BLaER1 (cell line): ENCODE measurements at regions not wholly inside any gene's neighbourhood (a gene's known extent, or its start where the extent isn't known, plus 50 kb on each side); places are given as distances from the start of the nearest gene placed in this dataset.

Source experiments
- H3K27ac ChIP-seq: shearing (Covaris generic); formaldehyde crosslinking; 2 replicates; pipeline ENCODE4 v1.8.1; 2022
- H3K27me3 ChIP-seq: shearing (Covaris generic); formaldehyde crosslinking; 2 replicates; pipeline ENCODE4 v1.8.1; 2022
- H3K36me3 ChIP-seq: shearing (Covaris generic); formaldehyde crosslinking; 2 replicates; pipeline ENCODE4 v1.8.1; 2022
- H3K4me1 ChIP-seq: shearing (Covaris generic); formaldehyde crosslinking; 2 replicates; pipeline ENCODE4 v1.8.1; 2022
- H3K4me2 ChIP-seq: shearing (Covaris generic); formaldehyde crosslinking; 2 replicates; pipeline ENCODE4 v1.8.1; 2022
- H3K4me3 ChIP-seq: shearing (Covaris generic); formaldehyde crosslinking; 2 replicates; pipeline ENCODE4 v1.8.1; 2022
- H3K9ac ChIP-seq: shearing (Covaris generic); formaldehyde crosslinking; 2 replicates; pipeline ENCODE4 v1.8.1; 2022
- H3K9me3 ChIP-seq: shearing (Covaris generic); formaldehyde crosslinking; 2 replicates; pipeline ENCODE4 v1.8.1; 2022
- H4K20me1 ChIP-seq: shearing (Covaris generic); formaldehyde crosslinking; 2 replicates; pipeline ENCODE4 v1.8.1; 2022
- Cebpa-rat ChIP-seq: shearing (Covaris generic); IDR thresholded peaks from 2 replicates; pipeline ENCODE4 v1.8.1; 2022

GRCh38 chr2:235191486-235191885, 239.7 kb downstream of the SH3BP4 start:
- H3K36me3 ChIP-seq, result no peaks in the 10 kb centered on the region
- H3K4me3 ChIP-seq, result no peak overlapping the region
- H3K4me2 ChIP-seq, result no peak overlapping the region
- H3K9me3 ChIP-seq, result peaks cover 7% of the 10 kb centered on the region; the same call in 1 of the 2 replicates
- TF ChIP-seq Cebpa-rat, result no peak
- no peak overlapping the region for H3K9ac ChIP-seq
- H4K20me1 ChIP-seq, result no peaks in the 10 kb centered on the region
- H3K27me3 ChIP-seq, result no peaks in the 10 kb centered on the region
- no peak overlapping the region for H3K27ac ChIP-seq
- H3K4me1 ChIP-seq, result no peaks in the 10 kb centered on the region

GRCh38 chr2:235191978-235192377, 240.2 kb downstream of the SH3BP4 start:
- H3K4me2 ChIP-seq, result no peak overlapping the region

GRCh38 chr2:235194351-235194750, 242.5 kb downstream of the SH3BP4 start:
- Histone ChIP-seq H3K9me3 (no peaks in the 10 kb centered on the region), H3K9ac (no peak overlapping the region), H3K27me3 (no peaks in the 10 kb centered on the region), H3K4me3 (no peak overlapping the region), H3K27ac (no peak overlapping the region), H3K4me1 (no peaks in the 10 kb centered on the region), H4K20me1 (no peaks in the 10 kb centered on the region), H3K4me2 (no peak overlapping the region), H3K36me3 (no peaks in the 10 kb centered on the region)
- TF ChIP-seq Cebpa-rat, result no peak

More at GRCh38 chr2:235191978-235192377, 240.2 kb downstream of the SH3BP4 start:
- no peak overlapping the region for H3K27ac ChIP-seq
- H3K9ac ChIP-seq, result no peak overlapping the region
- no peaks in the 10 kb centered on the region for H3K4me1 ChIP-seq
- H3K27me3 ChIP-seq, result no peaks in the 10 kb centered on the region
- no peak overlapping the region for H3K4me3 ChIP-seq
- TF ChIP-seq Cebpa-rat, result no peak
- H3K36me3 ChIP-seq, result no peaks in the 10 kb centered on the region
- H3K9me3 ChIP-seq, result peaks cover 7% of the 10 kb centered on the region; the same call in 1 of the 2 replicates
- H4K20me1 ChIP-seq, result no peaks in the 10 kb centered on the region

GRCh38 chr2:235194836-235195235, 243.0 kb downstream of the SH3BP4 start:
- Histone ChIP-seq H3K36me3 (no peaks in the 10 kb centered on the region), H3K27ac (no peak overlapping the region), H3K4me3 (no peak overlapping the region), H3K9me3 (no peaks in the 10 kb centered on the region), H3K4me1 (no peaks in the 10 kb centered on the region), H3K27me3 (no peaks in the 10 kb centered on the region), H4K20me1 (no peaks in the 10 kb centered on the region), H3K9ac (no peak overlapping the region), H3K4me2 (no peak overlapping the region)
- TF ChIP-seq Cebpa-rat, result no peak

GRCh38 chr2:235195921-235196320, 244.1 kb downstream of the SH3BP4 start:
- no peak overlapping the region for H3K27ac ChIP-seq
- no peaks in the 10 kb centered on the region for H3K4me1 ChIP-seq
- no peak for TF ChIP-seq Cebpa-rat
- no peaks in the 10 kb centered on the region for H3K9me3 ChIP-seq
- H3K4me3 ChIP-seq, result no peak overlapping the region
- no peaks in the 10 kb centered on the region for H3K27me3 ChIP-seq
- H3K9ac ChIP-seq, result no peak overlapping the region
- H3K4me2 ChIP-seq, result no peak overlapping the region
- no peaks in the 10 kb centered on the region for H3K36me3 ChIP-seq
- no peaks in the 10 kb centered on the region for H4K20me1 ChIP-seq

GRCh38 chr2:235199128-235199527, 247.3 kb downstream of the SH3BP4 start:
- no peak overlapping the region for H3K4me3 ChIP-seq
- no peaks in the 10 kb centered on the region for H3K36me3 ChIP-seq
- no peak overlapping the region for H3K9ac ChIP-seq
- peaks cover 2% of the 10 kb centered on the region for H3K9me3 ChIP-seq
- H3K4me1 ChIP-seq, result no peaks in the 10 kb centered on the region
- no peak for TF ChIP-seq Cebpa-rat
- H3K4me2 ChIP-seq, result no peak overlapping the region
- no peaks in the 10 kb centered on the region for H3K27me3 ChIP-seq
- H4K20me1 ChIP-seq, result no peaks in the 10 kb centered on the region
- no peak overlapping the region for H3K27ac ChIP-seq

- peaks cover 11% of the 10 kb centered on the region for H3K9me3 ChIP-seq
- H4K20me1 ChIP-seq, result no peaks in the 10 kb centered on the region
- no peak overlapping the region for H3K4me3 ChIP-seq
- H3K27me3 ChIP-seq, result no peaks in the 10 kb centered on the region
- no peak for TF ChIP-seq Cebpa-rat
- no peaks in the 10 kb centered on the region for H3K36me3 ChIP-seq
- H3K9ac ChIP-seq, result no peak overlapping the region
- H3K4me2 ChIP-seq, result no peak overlapping the region
- no peaks in the 10 kb centered on the region for H3K4me1 ChIP-seq
- H3K27ac ChIP-seq, result no peak overlapping the region
These were observed 248.4 kb downstream of the SH3BP4 start for GRCh38 chr2:235200216-235200615.

- no peak overlapping the region for H3K9ac ChIP-seq
- no peak for TF ChIP-seq Cebpa-rat
These were observed 249.9 kb downstream of the SH3BP4 start for GRCh38 chr2:235201756-235202155.

GRCh38 chr2:235204948-235205347, 253.1 kb downstream of the SH3BP4 start:
- no peak overlapping the region for H3K4me3 ChIP-seq
- H3K36me3 ChIP-seq, result no peaks in the 10 kb centered on the region
- H4K20me1 ChIP-seq, result no peaks in the 10 kb centered on the region
- no peak overlapping the region for H3K4me2 ChIP-seq
- peaks cover 30% of the 10 kb centered on the region for H3K4me1 ChIP-seq
- no peak for TF ChIP-seq Cebpa-rat
- H3K27me3 ChIP-seq, result no peaks in the 10 kb centered on the region
- no peak overlapping the region for H3K27ac ChIP-seq
- H3K9ac ChIP-seq, result no peak overlapping the region
- H3K9me3 ChIP-seq, result peaks cover 17% of the 10 kb centered on the region

More at GRCh38 chr2:235201756-235202155, 249.9 kb downstream of the SH3BP4 start:
- no peaks in the 10 kb centered on the region for H3K36me3 ChIP-seq
- no peak overlapping the region for H3K4me3 ChIP-seq
- no peaks in the 10 kb centered on the region for H3K27me3 ChIP-seq
- H3K27ac ChIP-seq, result no peak overlapping the region
- peaks cover 11% of the 10 kb centered on the region for H3K9me3 ChIP-seq
- peaks cover 8% of the 10 kb centered on the region for H3K4me1 ChIP-seq
- no peaks in the 10 kb centered on the region for H4K20me1 ChIP-seq
- no peak overlapping the region for H3K4me2 ChIP-seq

- H3K4me2 ChIP-seq, result peak overlapping the region; percentile 68
- H3K27ac ChIP-seq, result no peak overlapping the region
- no peaks in the 10 kb centered on the region for H4K20me1 ChIP-seq
- no peaks in the 10 kb centered on the region for H3K27me3 ChIP-seq
- H3K36me3 ChIP-seq, result no peaks in the 10 kb centered on the region
- H3K9me3 ChIP-seq, result peaks cover 19% of the 10 kb centered on the region
- no peak overlapping the region for H3K4me3 ChIP-seq
- no peak for TF ChIP-seq Cebpa-rat
- peaks cover 30% of the 10 kb centered on the region for H3K4me1 ChIP-seq
- H3K9ac ChIP-seq, result no peak overlapping the region
These were observed 254.6 kb downstream of the SH3BP4 start for GRCh38 chr2:235206399-235206798.

GRCh38 chr2:235206980-235207579, 255.3 kb downstream of the SH3BP4 start:
- no peaks in the 10 kb centered on the region for H4K20me1 ChIP-seq
- H3K4me1 ChIP-seq, result peaks cover 30% of the 10 kb centered on the region
- TF ChIP-seq Cebpa-rat, result no peak
- H3K4me2 ChIP-seq, result peak overlapping the region; percentile 68
- H3K27me3 ChIP-seq, result no peaks in the 10 kb centered on the region
- no peaks in the 10 kb centered on the region for H3K36me3 ChIP-seq
- no peak overlapping the region for H3K4me3 ChIP-seq
- peaks cover 19% of the 10 kb centered on the region for H3K9me3 ChIP-seq
- no peak overlapping the region for H3K9ac ChIP-seq
- no peak overlapping the region for H3K27ac ChIP-seq
